Endothelial cell (in vitro differentiated cells): ENCODE measurements at regions not wholly inside any gene's neighbourhood (a gene's known extent, or its start where the extent isn't known, plus 50 kb on each side); places are given as distances from the start of the nearest gene placed in this dataset.

ENCODE experiments used
- DNase-seq: peaks from one replicate; pipeline ENCODE4 v3.0.0; 2021; ENCODE audit warnings: low spot score
- H3K27ac Mint-ChIP-seq: one replicate; pipeline ENCODE4 v1.8.0; 2021; ENCODE audit warnings: mixed read lengths, inconsistent platforms; ENCODE audit not compliant: unreplicated experiment
- H3K27me3 Mint-ChIP-seq: one replicate; pipeline ENCODE4 v1.8.0; 2021; ENCODE audit warnings: mild to moderate bottlenecking, moderate library complexity, mixed read lengths, inconsistent platforms; ENCODE audit not compliant: unreplicated experiment
- H3K36me3 Mint-ChIP-seq: one replicate; pipeline ENCODE4 v1.8.0; 2021; ENCODE audit warnings: mild to moderate bottlenecking, low read depth, mixed read lengths, inconsistent platforms; ENCODE audit not compliant: unreplicated experiment
- H3K4me1 Mint-ChIP-seq: one replicate; pipeline ENCODE4 v1.8.0; 2021; ENCODE audit warnings: mild to moderate bottlenecking, mixed read lengths, inconsistent platforms; ENCODE audit not compliant: unreplicated experiment
- H3K4me3 Mint-ChIP-seq: one replicate; pipeline ENCODE4 v1.8.0; 2021; ENCODE audit warnings: mild to moderate bottlenecking, mixed read lengths, inconsistent platforms; ENCODE audit not compliant: unreplicated experiment
- H3K9me3 Mint-ChIP-seq: one replicate; pipeline ENCODE4 v1.8.0; 2021; ENCODE audit warnings: mixed read lengths, inconsistent platforms; ENCODE audit not compliant: unreplicated experiment
- CTCF ChIP-seq: fragments of 200-600 bp; sonication (generic); IDR thresholded peaks from one replicate; pipeline ENCODE4 v1.5.0; 2021; ENCODE audit warnings: antibody characterized with exemption; ENCODE audit not compliant: unreplicated experiment

- no peaks in the 10 kb centered on the region for H3K9me3 Mint-ChIP-seq
- no peak overlapping the region for H3K4me3 Mint-ChIP-seq
- H3K27ac Mint-ChIP-seq = no peak overlapping the region
- H3K27me3 Mint-ChIP-seq = no peaks in the 10 kb centered on the region
- H3K4me1 Mint-ChIP-seq = no peaks in the 10 kb centered on the region
- no peak for TF ChIP-seq CTCF
- no peak for DNase-seq
- H3K36me3 Mint-ChIP-seq = no peaks in the 10 kb centered on the region
Observed at GRCh38 chr16:17050468-17050867, 420.3 kb downstream of the XYLT1 start.
